Esophagus muscularis mucosa (tissue), 3 donors: ENCODE measurements at regions not wholly inside any gene's neighbourhood (a gene's known extent, or its start where the extent isn't known, plus 50 kb on each side); places are given as distances from the start of the nearest gene placed in this dataset.

Source experiments
- POLR2A ChIP-seq: fragments of 450-650 bp; IDR thresholded peaks from one replicate; pipeline ENCODE4 v1.6.1; 2017; ENCODE audit warnings: antibody characterized with exemption, moderate library complexity, mild to moderate bottlenecking, low read depth
- TF ChIP-seq, protein P1 (sequence below), 3 experiments: fragments of 200-600 bp in 2 of 3; fragments of 450-650 bp in 1 of 3; sonication (generic) in 2 of 3; IDR thresholded peaks; one replicate each; pipeline ENCODE4 v1.5.1; 2017 to 2019; ENCODE audit warnings: antibody characterized with exemption in 3 of 3, mild to moderate bottlenecking in 2 of 3, moderate library complexity in 1 of 3

- TF ChIP-seq, protein P1, sequence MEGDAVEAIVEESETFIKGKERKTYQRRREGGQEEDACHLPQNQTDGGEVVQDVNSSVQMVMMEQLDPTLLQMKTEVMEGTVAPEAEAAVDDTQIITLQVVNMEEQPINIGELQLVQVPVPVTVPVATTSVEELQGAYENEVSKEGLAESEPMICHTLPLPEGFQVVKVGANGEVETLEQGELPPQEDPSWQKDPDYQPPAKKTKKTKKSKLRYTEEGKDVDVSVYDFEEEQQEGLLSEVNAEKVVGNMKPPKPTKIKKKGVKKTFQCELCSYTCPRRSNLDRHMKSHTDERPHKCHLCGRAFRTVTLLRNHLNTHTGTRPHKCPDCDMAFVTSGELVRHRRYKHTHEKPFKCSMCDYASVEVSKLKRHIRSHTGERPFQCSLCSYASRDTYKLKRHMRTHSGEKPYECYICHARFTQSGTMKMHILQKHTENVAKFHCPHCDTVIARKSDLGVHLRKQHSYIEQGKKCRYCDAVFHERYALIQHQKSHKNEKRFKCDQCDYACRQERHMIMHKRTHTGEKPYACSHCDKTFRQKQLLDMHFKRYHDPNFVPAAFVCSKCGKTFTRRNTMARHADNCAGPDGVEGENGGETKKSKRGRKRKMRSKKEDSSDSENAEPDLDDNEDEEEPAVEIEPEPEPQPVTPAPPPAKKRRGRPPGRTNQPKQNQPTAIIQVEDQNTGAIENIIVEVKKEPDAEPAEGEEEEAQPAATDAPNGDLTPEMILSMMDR (IDR thresholded peaks at IDR 0.05) = no peak
- no peak for TF ChIP-seq POLR2A
Observed at GRCh38 chr12:124231980-124232653, 62.8 kb upstream of the RFLNA start.
